Spleen (tissue), 11 donors: ENCODE measurements at regions not wholly inside any gene's neighbourhood (a gene's known extent, or its start where the extent isn't known, plus 50 kb on each side); places are given as distances from the start of the nearest gene placed in this dataset.

Source experiments
- DNase-seq: peaks from one replicate; pipeline ENCODE4 v3.0.0-alpha.2; 2020
- H3K27ac ChIP-seq, 8 donors: fragments of 200-600 bp; sonication (generic) in 7 of 8; 1 replicate in 4 of 8; 2 replicates in 4 of 8; pipeline versions ENCODE4 v1.5.0 to v1.8.0; 2016 to 2021; ENCODE audit warnings: inconsistent platforms in 4 of 8, mild to moderate bottlenecking in 4 of 8, moderate library complexity in 1 of 8
- H3K27me3 ChIP-seq, 7 donors: fragments of 200-600 bp; sonication (generic) in 6 of 7; replicated peaks in 1 of 7; 1 replicate in 4 of 7; 2 replicates in 3 of 7; pipeline versions ENCODE4 v1.5.0 to v1.8.0; 2016 to 2021; ENCODE audit warnings: inconsistent platforms in 3 of 7, mild to moderate bottlenecking in 1 of 7
- H3K36me3 ChIP-seq, 6 donors: fragments of 200-600 bp; sonication (generic) in 5 of 6; 1 replicate in 4 of 6; 2 replicates in 2 of 6; pipeline versions ENCODE4 v1.5.0 to v1.8.0; 2016 to 2021; ENCODE audit warnings: inconsistent platforms in 2 of 6
- H3K4me1 ChIP-seq, 6 donors: fragments of 200-600 bp; sonication (generic) in 5 of 6; 1 replicate in 3 of 6; 2 replicates in 3 of 6; pipeline versions ENCODE4 v1.5.0 to v1.8.0; 2016 to 2021; ENCODE audit warnings: inconsistent platforms in 3 of 6
- H3K4me3 ChIP-seq, 8 donors: fragments of 200-600 bp; sonication (generic) in 7 of 8; 1 replicate in 4 of 8; 2 replicates in 4 of 8; pipeline versions ENCODE4 v1.5.0 to v1.8.0; 2016 to 2021; ENCODE audit warnings: inconsistent platforms in 4 of 8, mild to moderate bottlenecking in 4 of 8, moderate library complexity in 2 of 8
- H3K9me3 ChIP-seq, 8 donors: fragments of 200-600 bp; sonication (generic) in 7 of 8; 1 replicate in 4 of 8; 2 replicates in 4 of 8; pipeline versions ENCODE4 v1.5.0 to v1.8.0; 2016 to 2021; ENCODE audit warnings: inconsistent platforms in 4 of 8
- POLR2A ChIP-seq, 3 donors: fragments of 450-650 bp; IDR thresholded peaks; one replicate each; pipeline ENCODE4 v1.5.1; 2017; ENCODE audit warnings: antibody characterized with exemption in 3 of 3, mild to moderate bottlenecking in 1 of 3
- POLR2AphosphoS5 ChIP-seq, 3 donors: sonication (generic); formaldehyde crosslinking; IDR thresholded peaks; one replicate each; pipeline ENCODE4 v1.5.1; 2017; ENCODE audit warnings: antibody characterized with exemption in 3 of 3
- WGBS, 5 donors: extraction: QIAGEN DNeasy Blood & Tissue Kit in 3 of 5; methylation state at CpG; one replicate each; pipeline versions ENCODE4 v1.1.5 to v1.1.7; 2013 to 2018; 5-methylcytosine and 5-hydroxymethylcytosine counted together
- intact Hi-C: fragments of 100-400 bp; cut with DNase I; formaldehyde crosslinking; loops from one replicate; pipeline ENCODE4 v1.15.0; 2023; ENCODE audit warnings: low total_unique reads
- TF ChIP-seq, protein P1 (sequence below), 11 experiments: fragments of 200-600 bp in 7 of 11; fragments of 450-650 bp in 4 of 11; sonication (generic) in 4 of 11; IDR thresholded peaks in 8 of 11; conservative IDR thresholded peaks in 3 of 11; 1 replicate in 7 of 11; 2 replicates in 4 of 11; pipeline versions ENCODE4 v1.4.0 to v1.8.0; 2016 to 2021; ENCODE audit warnings: antibody characterized with exemption in 11 of 11, inconsistent platforms in 4 of 11, mild to moderate bottlenecking in 1 of 11
- donor health status: healthy with polysubstance abuse.
- donor health status: DM: no; HTN: no; CAD: no; lungs with moderate emphysema.
- donor health status: DM: no; HTN: no; CAD: no.
- donor health status: Bipolar disorder and iron deficiency.
- donor health status: healthy.
- donor health status: DM: no; HTN: no; CAD: no.
- donor health status: DM: yes; HTN: yes; CAD: no.

- no peak for DNase-seq
- 72 to 85% (median 79%) methylated on average over 6 of the region's 6 CpGs for WGBS, 5 donors
- intact Hi-C loops, result no loop called here
- Histone ChIP-seq H3K27ac (peak overlapping the region in 3 of 8 donors; percentile 73 to 83 (median 80)), H3K9me3 (no peaks in the 10 kb centered on the region), H3K4me3 (no peak overlapping the region), H3K36me3 (no peaks in the 10 kb centered on the region), H3K27me3 (no peaks in the 10 kb centered on the region), H3K4me1 (peaks cover 0 to 29% (median 0%) of the 10 kb centered on the region in 6 donors)
- TF ChIP-seq, protein P1, sequence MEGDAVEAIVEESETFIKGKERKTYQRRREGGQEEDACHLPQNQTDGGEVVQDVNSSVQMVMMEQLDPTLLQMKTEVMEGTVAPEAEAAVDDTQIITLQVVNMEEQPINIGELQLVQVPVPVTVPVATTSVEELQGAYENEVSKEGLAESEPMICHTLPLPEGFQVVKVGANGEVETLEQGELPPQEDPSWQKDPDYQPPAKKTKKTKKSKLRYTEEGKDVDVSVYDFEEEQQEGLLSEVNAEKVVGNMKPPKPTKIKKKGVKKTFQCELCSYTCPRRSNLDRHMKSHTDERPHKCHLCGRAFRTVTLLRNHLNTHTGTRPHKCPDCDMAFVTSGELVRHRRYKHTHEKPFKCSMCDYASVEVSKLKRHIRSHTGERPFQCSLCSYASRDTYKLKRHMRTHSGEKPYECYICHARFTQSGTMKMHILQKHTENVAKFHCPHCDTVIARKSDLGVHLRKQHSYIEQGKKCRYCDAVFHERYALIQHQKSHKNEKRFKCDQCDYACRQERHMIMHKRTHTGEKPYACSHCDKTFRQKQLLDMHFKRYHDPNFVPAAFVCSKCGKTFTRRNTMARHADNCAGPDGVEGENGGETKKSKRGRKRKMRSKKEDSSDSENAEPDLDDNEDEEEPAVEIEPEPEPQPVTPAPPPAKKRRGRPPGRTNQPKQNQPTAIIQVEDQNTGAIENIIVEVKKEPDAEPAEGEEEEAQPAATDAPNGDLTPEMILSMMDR (IDR thresholded peaks at IDR 0.05 in 8 of 11, conservative IDR thresholded peaks at IDR 0.05 in 3 of 11), result no peak
- TF ChIP-seq POLR2AphosphoS5 (IDR thresholded peaks at IDR 0.05) (no peak), POLR2A (IDR thresholded peaks at IDR 0.05) (no peak)
Observed at GRCh38 chr1:193476748-193477147, 290.3 kb upstream of the B3GALT2 start.

DNA sequence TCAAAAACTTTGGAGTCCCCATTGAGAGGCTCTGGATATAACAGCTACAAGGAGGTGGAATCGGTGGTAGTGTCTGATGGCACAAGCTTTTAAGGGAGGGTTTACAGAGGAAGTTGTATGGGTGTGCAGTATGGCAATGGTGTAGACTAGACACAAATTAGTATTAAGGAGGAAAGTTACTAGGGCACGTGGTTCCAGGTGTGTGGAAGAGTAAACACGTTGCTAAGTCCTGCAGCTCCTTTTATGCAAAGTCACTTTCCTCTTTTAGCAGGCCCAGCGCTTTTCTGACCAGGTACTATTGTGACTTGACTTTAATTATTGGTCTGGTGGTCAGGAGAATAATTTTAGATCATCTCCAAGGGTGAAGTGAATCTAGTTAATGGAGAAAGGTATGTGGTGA is 287.5 kb upstream of the B3GALT2 start:
- 73 to 86% (median 82%) methylated on average over 4 of the region's 4 CpGs for WGBS, 5 donors
- TF ChIP-seq POLR2A (IDR thresholded peaks at IDR 0.05), result no peak
- TF ChIP-seq, protein P1 (IDR thresholded peaks at IDR 0.05 in 8 of 11, conservative IDR thresholded peaks at IDR 0.05 in 3 of 11), result no peak
- TF ChIP-seq POLR2AphosphoS5 (IDR thresholded peaks at IDR 0.05), result no peak
- Histone ChIP-seq H3K9me3 (no peaks in the 10 kb centered on the region), H3K36me3 (no peaks in the 10 kb centered on the region), H3K4me1 (peaks cover 0 to 14% (median 0%) of the 10 kb centered on the region in 6 donors), H3K4me3 (no peak overlapping the region), H3K27ac (no peak overlapping the region), H3K27me3 (no peaks in the 10 kb centered on the region)
- DNase-seq, result no peak
- intact Hi-C loops, result no loop called here

DNA sequence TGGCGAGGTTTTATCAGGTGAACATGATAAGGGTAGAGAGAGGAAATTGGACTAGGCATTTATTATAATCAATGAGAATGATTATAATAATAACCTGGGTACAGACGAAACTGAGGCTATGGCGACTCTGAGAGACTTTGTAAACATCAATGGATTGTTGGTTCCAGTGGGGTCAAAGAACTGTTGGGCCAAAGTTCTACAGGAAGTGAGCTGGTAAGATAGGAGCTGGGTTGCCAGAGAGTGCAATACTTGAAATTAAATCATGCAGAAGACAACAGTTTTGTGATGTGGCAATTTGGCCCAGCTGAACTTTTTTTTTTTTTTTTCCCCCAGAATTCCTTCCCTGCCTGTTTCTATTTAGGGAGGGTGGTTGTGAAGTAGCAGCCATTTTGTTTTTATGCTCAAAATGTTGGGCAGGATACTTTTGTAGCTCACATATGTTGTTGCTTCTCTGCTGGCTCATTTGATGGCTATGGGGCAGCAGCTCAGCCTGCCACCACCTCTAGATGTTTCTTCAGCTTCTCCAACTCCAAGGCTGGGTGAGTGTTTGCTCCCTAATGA is 286.5 kb upstream of the B3GALT2 start:
- WGBS, 5 donors, result 74 to 94% (median 93%) methylated on average over 3 of the region's 3 CpGs
- DNase-seq, result no peak
- H3K27me3 ChIP-seq, result no peaks in the 10 kb centered on the region
- peaks cover 0 to 4% (median 0%) of the 10 kb centered on the region in 6 donors for H3K4me1 ChIP-seq
- no peaks in the 10 kb centered on the region for H3K9me3 ChIP-seq
- TF ChIP-seq POLR2AphosphoS5 (IDR thresholded peaks at IDR 0.05) (no peak), POLR2A (IDR thresholded peaks at IDR 0.05) (no peak)
- TF ChIP-seq, protein P1 (IDR thresholded peaks at IDR 0.05 in 8 of 11, conservative IDR thresholded peaks at IDR 0.05 in 3 of 11), result no peak
- intact Hi-C loops, result no loop called here
- no peak overlapping the region for H3K27ac ChIP-seq
- H3K4me3 ChIP-seq, result no peak overlapping the region
- H3K36me3 ChIP-seq, result no peaks in the 10 kb centered on the region

DNA sequence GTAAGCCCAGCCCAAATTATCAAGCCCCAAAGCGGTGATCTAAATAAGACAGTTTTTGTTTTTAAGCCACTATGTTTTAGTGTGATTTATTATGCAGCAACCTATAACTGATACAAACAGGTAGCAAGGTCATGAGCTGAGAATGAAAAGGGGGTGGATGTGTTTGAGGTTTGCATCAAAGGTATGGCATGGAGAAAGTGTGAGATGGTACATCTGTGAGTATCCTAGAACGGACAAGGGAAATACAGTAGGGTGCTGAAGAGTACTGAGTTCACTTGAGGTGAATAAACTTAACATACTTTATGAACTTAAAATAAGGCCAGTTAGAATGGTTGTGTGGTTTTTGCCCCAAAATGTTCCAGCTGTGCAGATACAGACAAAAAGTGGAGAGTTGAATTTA is 286.0 kb upstream of the B3GALT2 start:
- Histone ChIP-seq H3K4me3 (no peak overlapping the region), H3K36me3 (no peaks in the 10 kb centered on the region), H3K27ac (no peak overlapping the region), H3K4me1 (no peaks in the 10 kb centered on the region), H3K9me3 (no peaks in the 10 kb centered on the region), H3K27me3 (no peaks in the 10 kb centered on the region)
- no peak for DNase-seq
- WGBS, 5 donors, result 88 to 95% (median 89%) methylated on average over 2 of the region's 2 CpGs
- intact Hi-C loops, result no loop called here
- TF ChIP-seq POLR2AphosphoS5 (IDR thresholded peaks at IDR 0.05) (no peak), POLR2A (IDR thresholded peaks at IDR 0.05) (no peak)
- TF ChIP-seq, protein P1 (IDR thresholded peaks at IDR 0.05 in 8 of 11, conservative IDR thresholded peaks at IDR 0.05 in 3 of 11), result no peak
